ENCODE measurements at regions not wholly inside any gene's neighbourhood (a gene's known extent, or its start where the extent isn't known, plus 50 kb on each side); places are given as distances from the start of the nearest gene placed in this dataset.

- TF ChIP-seq CTCF (IDR thresholded peaks at IDR 0.05; ENCODE audit: low read depth, low read length, missing control alignments): no peak
- in situ Hi-C loops (cut with HindIII; ENCODE audit: low pct_ligation_motif_present, low sequenced_read_pairs): no loop called here
- H3K4me3 ChIP-seq (ENCODE audit: low read depth, low read length): no peak overlapping the region
These were observed 98.0 kb upstream of the PCDH18 start for GRCh38 chr4:137630252-137630651.

DNA sequence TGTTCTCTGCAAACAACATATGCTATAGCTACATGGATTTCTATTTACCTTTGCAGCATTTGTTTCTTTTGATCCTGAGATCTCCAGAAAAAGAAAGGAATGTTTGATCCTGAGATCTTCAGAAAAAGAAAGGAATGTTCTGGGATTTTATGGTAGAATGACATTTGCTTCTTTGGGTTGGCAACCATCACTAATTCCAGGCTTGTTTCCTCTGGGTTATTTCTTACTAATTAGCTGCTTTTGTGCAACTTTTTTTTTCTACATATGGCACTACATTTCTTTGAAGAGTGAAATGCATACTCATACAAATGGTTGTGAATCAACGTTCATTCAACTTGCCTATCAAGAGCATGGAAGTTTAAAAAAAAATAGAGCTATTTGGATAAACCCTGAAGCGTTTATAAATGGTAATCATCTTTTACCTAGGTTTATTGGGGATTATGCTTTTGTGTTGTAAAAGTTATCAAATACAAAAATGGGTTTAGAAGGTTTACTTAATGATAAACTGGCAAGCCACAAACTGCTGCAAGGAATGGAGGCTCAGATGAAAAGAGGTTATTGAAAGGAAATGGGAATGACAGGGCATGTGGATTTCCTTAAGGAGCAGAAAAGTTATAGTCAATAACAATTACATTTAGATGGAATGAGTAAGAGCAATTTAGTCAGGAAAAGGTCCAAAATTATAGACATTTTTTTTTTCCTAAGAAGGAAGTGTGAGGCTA, 95.6 kb upstream of the PCDH18 start:
- H3K36me3 ChIP-seq (replicated peaks): no peaks in the 10 kb centered on the region
- in situ Hi-C loops (cut with HindIII; ENCODE audit: low pct_ligation_motif_present, low sequenced_read_pairs): no loop called here
- H3K27me3 ChIP-seq (replicated peaks): no peaks in the 10 kb centered on the region
- DNase-seq: no peak
- TF ChIP-seq CTCF (IDR thresholded peaks at IDR 0.05; ENCODE audit: low read depth, low read length, missing control alignments): no peak
- no peak overlapping the region for H3K27ac ChIP-seq
- H3K4me3 ChIP-seq (ENCODE audit: low read depth, low read length): no peak overlapping the region

More at GRCh38 chr4:137630252-137630651, 98.0 kb upstream of the PCDH18 start:
- no peak for DNase-seq
- Histone ChIP-seq H3K27me3 (replicated peaks) (no peaks in the 10 kb centered on the region), H3K27ac (no peak overlapping the region), H3K36me3 (replicated peaks) (no peaks in the 10 kb centered on the region)

DNA sequence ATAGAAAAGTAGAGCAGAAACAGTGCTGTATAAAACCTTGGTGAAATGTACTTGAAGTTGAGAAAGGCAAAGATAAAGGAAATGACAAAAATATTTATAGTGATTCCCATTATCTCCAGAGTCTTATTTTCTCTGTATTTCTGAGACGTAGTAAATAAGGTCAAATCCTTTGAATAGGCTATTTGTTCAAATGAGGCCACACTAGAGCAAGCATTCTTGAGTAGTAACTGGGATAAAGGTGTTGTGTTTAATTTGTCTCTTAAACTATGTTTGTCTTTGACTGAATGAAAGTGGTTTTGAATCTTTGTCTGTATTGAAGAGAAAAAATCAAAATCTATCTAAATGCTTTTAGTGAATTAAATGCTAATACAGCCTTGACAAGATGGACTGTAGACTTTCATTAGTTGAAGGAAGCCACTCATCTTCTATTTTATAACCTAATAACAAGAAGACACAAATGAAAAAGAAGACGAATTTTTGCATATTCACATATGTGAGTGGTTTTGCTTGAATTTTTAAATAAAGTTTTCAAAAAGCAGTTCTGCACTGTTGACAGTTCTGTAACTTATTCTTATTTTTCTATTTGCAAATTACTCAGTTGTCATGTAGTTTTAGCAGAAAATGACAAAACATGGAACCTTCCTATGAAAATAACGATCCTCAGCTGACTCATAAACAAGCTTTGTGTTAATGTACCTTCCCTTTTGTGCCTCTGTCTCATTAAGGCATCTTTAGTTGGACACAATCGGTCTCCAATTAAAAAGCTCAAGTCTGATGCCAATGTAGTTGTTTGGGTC, 94.8 kb upstream of the PCDH18 start:
- H3K4me3 ChIP-seq (ENCODE audit: low read depth, low read length): no peak overlapping the region
- H3K27ac ChIP-seq: no peak overlapping the region
- TF ChIP-seq CTCF (IDR thresholded peaks at IDR 0.05; ENCODE audit: low read depth, low read length, missing control alignments): no peak
- in situ Hi-C loops (cut with HindIII; ENCODE audit: low pct_ligation_motif_present, low sequenced_read_pairs): no loop called here
- H3K36me3 ChIP-seq (replicated peaks): no peaks in the 10 kb centered on the region
- no peak for DNase-seq
- H3K27me3 ChIP-seq (replicated peaks): no peaks in the 10 kb centered on the region

- no peak for TF ChIP-seq CTCF (IDR thresholded peaks at IDR 0.05; ENCODE audit: low read depth, low read length, missing control alignments)
- Histone ChIP-seq H3K4me3 (ENCODE audit: low read depth, low read length) (no peak overlapping the region), H3K27ac (no peak overlapping the region), H3K36me3 (replicated peaks) (no peaks in the 10 kb centered on the region), H3K27me3 (replicated peaks) (no peaks in the 10 kb centered on the region)
- in situ Hi-C loops (cut with HindIII; ENCODE audit: low pct_ligation_motif_present, low sequenced_read_pairs): no loop called here
- DNase-seq: no peak
These were observed 90.7 kb upstream of the PCDH18 start for GRCh38 chr4:137623013-137623412.

DNA sequence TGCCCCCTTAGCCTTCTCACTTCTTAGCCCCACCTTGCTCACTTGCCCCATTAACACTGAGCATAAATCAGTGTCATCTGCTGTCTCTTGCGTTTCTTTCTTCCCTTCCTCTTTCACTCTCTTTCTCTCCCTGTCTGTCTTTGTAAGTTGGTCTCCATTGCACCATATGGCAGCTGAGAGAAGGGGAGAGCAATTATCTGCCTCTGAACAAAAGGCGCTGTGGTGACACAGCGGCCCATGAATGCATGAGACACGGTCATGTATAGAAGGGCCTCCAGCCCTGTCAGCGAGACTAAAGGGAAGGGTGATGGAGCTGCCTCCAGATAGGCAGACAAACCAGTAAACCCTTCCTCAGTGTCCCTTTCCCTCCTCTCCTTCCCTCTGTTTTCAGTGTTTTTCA, 88.8 kb upstream of the PCDH18 start:
- in situ Hi-C loops (cut with HindIII; ENCODE audit: low pct_ligation_motif_present, low sequenced_read_pairs): no loop called here
- Histone ChIP-seq H3K27ac (no peak overlapping the region), H3K4me3 (ENCODE audit: low read depth, low read length) (no peak overlapping the region)

More for the DNA sequence above, 88.8 kb upstream of the PCDH18 start:
- DNase-seq: peak; percentile 25
- H3K36me3 ChIP-seq (replicated peaks): no peaks in the 10 kb centered on the region
- TF ChIP-seq CTCF (IDR thresholded peaks at IDR 0.05; ENCODE audit: low read depth, low read length, missing control alignments): no peak
- H3K27me3 ChIP-seq (replicated peaks): no peaks in the 10 kb centered on the region
